Transverse colon (tissue), 3 donors: ENCODE measurements at regions not wholly inside any gene's neighbourhood (a gene's known extent, or its start where the extent isn't known, plus 50 kb on each side); places are given as distances from the start of the nearest gene placed in this dataset.

Source experiments
- CTCF ChIP-seq, 5 experiments: fragments of 200-600 bp in 3 of 5; fragments of 450-650 bp in 2 of 5; sonication (generic) in 3 of 5; IDR thresholded peaks; 1 replicate in 2 of 5; 2 replicates in 3 of 5; pipeline ENCODE4 v1.5.1; 2016 to 2017; ENCODE audit warnings: antibody characterized with exemption in 5 of 5, inconsistent platforms in 3 of 5, mild to moderate bottlenecking in 2 of 5, moderate library complexity in 1 of 5
- POLR2A ChIP-seq: fragments of 450-650 bp; IDR thresholded peaks from one replicate; pipeline ENCODE4 v1.6.1; 2016; ENCODE audit warnings: antibody characterized with exemption, mild to moderate bottlenecking, moderate library complexity

GRCh38 chr21:38081708-38082107 lies 165.5 kb upstream of the KCNJ6 start:
- TF ChIP-seq CTCF (IDR thresholded peaks at IDR 0.05) = no peak
- no peak for TF ChIP-seq POLR2A
